ENCODE measurements at regions not wholly inside any gene's neighbourhood (a gene's known extent, or its start where the extent isn't known, plus 50 kb on each side); places are given as distances from the start of the nearest gene placed in this dataset.
"Not testable (repeated sequence)": the region's sequence is repeated elsewhere in the genome, so short reads cannot be mapped to it uniquely, and the experiment has no call there.

- H2BK5ac ChIP-seq (ENCODE audit: low read length): no peak overlapping the region
- no peaks in the 10 kb centered on the region for H3K79me1 ChIP-seq (ENCODE audit: low read length)
- H2BK120ac ChIP-seq (ENCODE audit: low read depth, low read length): no peak overlapping the region
- WGBS (ENCODE audit: extremely low coverage, insufficient coverage, low lambda C conversion rate): no CpG with 5 or more reads among the region's 5 CpGs
- no peaks in the 10 kb centered on the region for H3K36me3 ChIP-seq (ENCODE audit: control insufficient read depth, insufficient read depth, low read length)
- no peak overlapping the region for H3K4ac ChIP-seq (ENCODE audit: low read depth, low read length)
- H3K4me1 ChIP-seq (ENCODE audit: control insufficient read depth, low read depth, low read length): no peaks in the 10 kb centered on the region
- H3K4me3 ChIP-seq (ENCODE audit: low read length): no peak overlapping the region
- no peak overlapping the region for H3K23ac ChIP-seq (ENCODE audit: low read length)
- no peak overlapping the region for H3K18ac ChIP-seq (ENCODE audit: low read length)
- no peak overlapping the region for H2BK15ac ChIP-seq (replicated peaks; ENCODE audit: low read depth)
- no peaks in the 10 kb centered on the region for H3K79me2 ChIP-seq (ENCODE audit: control insufficient read depth, insufficient read depth, low read length)
- H3K27ac ChIP-seq (ENCODE audit: low read depth, low read length): no peak overlapping the region
- no peak overlapping the region for H3K9ac ChIP-seq (ENCODE audit: low read length)
- no peak overlapping the region for H4K8ac ChIP-seq (ENCODE audit: low read depth, low read length)
- H3K27me3 ChIP-seq (ENCODE audit: insufficient read depth, low read length, poor library complexity): no peaks in the 10 kb centered on the region
- H3K4me2 ChIP-seq (ENCODE audit: low read length): no peak overlapping the region
- no peak for DNase-seq
- H2AK5ac ChIP-seq (ENCODE audit: low read length): no peak overlapping the region
- H4K5ac ChIP-seq (ENCODE audit: low read length): no peak overlapping the region
- H3K56ac ChIP-seq (ENCODE audit: low read length): no peak overlapping the region
Observed at GRCh38 chr11:71129624-71130023, 122.8 kb downstream of the SHANK2 start.

GRCh38 chr11:71127806-71128205 is 124.6 kb downstream of the SHANK2 start:
- Histone ChIP-seq H3K79me1 (ENCODE audit: low read length) (no peaks in the 10 kb centered on the region), H2BK15ac (replicated peaks; ENCODE audit: low read depth) (no peak overlapping the region), H2BK120ac (ENCODE audit: low read depth, low read length) (no peak overlapping the region), H3K18ac (ENCODE audit: low read length) (no peak overlapping the region), H4K5ac (ENCODE audit: low read length) (no peak overlapping the region), H3K27me3 (ENCODE audit: insufficient read depth, low read length, poor library complexity) (no peaks in the 10 kb centered on the region), H3K36me3 (ENCODE audit: control insufficient read depth, insufficient read depth, low read length) (no peaks in the 10 kb centered on the region), H3K56ac (ENCODE audit: low read length) (no peak overlapping the region), H3K4me1 (ENCODE audit: control insufficient read depth, low read depth, low read length) (no peaks in the 10 kb centered on the region), H3K27ac (ENCODE audit: low read depth, low read length) (no peak overlapping the region), H2AK5ac (ENCODE audit: low read length) (no peak overlapping the region), H3K4me2 (ENCODE audit: low read length) (no peak overlapping the region), H3K9ac (ENCODE audit: low read length) (no peak overlapping the region), H3K23ac (ENCODE audit: low read length) (peak overlapping the region; percentile 24), H3K4me3 (ENCODE audit: low read length) (no peak overlapping the region), H2BK5ac (ENCODE audit: low read length) (no peak overlapping the region), H3K79me2 (ENCODE audit: control insufficient read depth, insufficient read depth, low read length) (no peaks in the 10 kb centered on the region), H4K8ac (ENCODE audit: low read depth, low read length) (no peak overlapping the region), H3K4ac (ENCODE audit: low read depth, low read length) (no peak overlapping the region)
- DNase-seq: no peak
- WGBS (ENCODE audit: extremely low coverage, insufficient coverage, low lambda C conversion rate): no CpG with 5 or more reads among the region's 11 CpGs

- not testable (repeated sequence) for H3K4me3 ChIP-seq (ENCODE audit: low read length); H2BK15ac ChIP-seq (replicated peaks; ENCODE audit: low read depth); H3K56ac ChIP-seq (ENCODE audit: low read length); H2BK5ac ChIP-seq (ENCODE audit: low read length); H4K5ac ChIP-seq (ENCODE audit: low read length); H3K36me3 ChIP-seq (ENCODE audit: control insufficient read depth, insufficient read depth, low read length); H3K4me1 ChIP-seq (ENCODE audit: control insufficient read depth, low read depth, low read length); H3K18ac ChIP-seq (ENCODE audit: low read length); H2AK5ac ChIP-seq (ENCODE audit: low read length); H3K27me3 ChIP-seq (ENCODE audit: insufficient read depth, low read length, poor library complexity); H3K79me2 ChIP-seq (ENCODE audit: control insufficient read depth, insufficient read depth, low read length); H3K79me1 ChIP-seq (ENCODE audit: low read length); H4K8ac ChIP-seq (ENCODE audit: low read depth, low read length); H3K9ac ChIP-seq (ENCODE audit: low read length); H3K27ac ChIP-seq (ENCODE audit: low read depth, low read length); H2BK120ac ChIP-seq (ENCODE audit: low read depth, low read length); H3K4ac ChIP-seq (ENCODE audit: low read depth, low read length); H3K4me2 ChIP-seq (ENCODE audit: low read length); DNase-seq; H3K23ac ChIP-seq (ENCODE audit: low read length)
- no CpG with 5 or more reads among the region's 5 CpGs for WGBS (ENCODE audit: extremely low coverage, insufficient coverage, low lambda C conversion rate)
Observed at GRCh38 chr11:71126401-71126800, 126.0 kb downstream of the SHANK2 start.

- H3K9ac ChIP-seq (ENCODE audit: low read length): no peak overlapping the region
- H3K27ac ChIP-seq (ENCODE audit: low read depth, low read length): no peak overlapping the region
- no peak overlapping the region for H3K4me3 ChIP-seq (ENCODE audit: low read length)
- no CpG with 5 or more reads among the region's 3 CpGs for WGBS (ENCODE audit: extremely low coverage, insufficient coverage, low lambda C conversion rate)
- no peak overlapping the region for H2BK120ac ChIP-seq (ENCODE audit: low read depth, low read length)
- no peaks in the 10 kb centered on the region for H3K27me3 ChIP-seq (ENCODE audit: insufficient read depth, low read length, poor library complexity)
- H3K4me2 ChIP-seq (ENCODE audit: low read length): no peak overlapping the region
- H2AK5ac ChIP-seq (ENCODE audit: low read length): no peak overlapping the region
- no peak overlapping the region for H3K18ac ChIP-seq (ENCODE audit: low read length)
- no peaks in the 10 kb centered on the region for H3K36me3 ChIP-seq (ENCODE audit: control insufficient read depth, insufficient read depth, low read length)
- no peak for DNase-seq
- no peaks in the 10 kb centered on the region for H3K4me1 ChIP-seq (ENCODE audit: control insufficient read depth, low read depth, low read length)
- no peak overlapping the region for H3K23ac ChIP-seq (ENCODE audit: low read length)
- H3K56ac ChIP-seq (ENCODE audit: low read length): no peak overlapping the region
- H3K79me2 ChIP-seq (ENCODE audit: control insufficient read depth, insufficient read depth, low read length): no peaks in the 10 kb centered on the region
- no peak overlapping the region for H3K4ac ChIP-seq (ENCODE audit: low read depth, low read length)
- H4K5ac ChIP-seq (ENCODE audit: low read length): no peak overlapping the region
- H2BK15ac ChIP-seq (replicated peaks; ENCODE audit: low read depth): no peak overlapping the region
- H2BK5ac ChIP-seq (ENCODE audit: low read length): no peak overlapping the region
- H4K8ac ChIP-seq (ENCODE audit: low read depth, low read length): no peak overlapping the region
- H3K79me1 ChIP-seq (ENCODE audit: low read length): no peaks in the 10 kb centered on the region
Observed at GRCh38 chr11:71125150-71125549, 127.2 kb downstream of the SHANK2 start.

- no peaks in the 10 kb centered on the region for H3K79me2 ChIP-seq (ENCODE audit: control insufficient read depth, insufficient read depth, low read length)
- no peak overlapping the region for H3K4ac ChIP-seq (ENCODE audit: low read depth, low read length)
- no peak overlapping the region for H3K23ac ChIP-seq (ENCODE audit: low read length)
- H3K4me2 ChIP-seq (ENCODE audit: low read length): no peak overlapping the region
- no peak overlapping the region for H2BK15ac ChIP-seq (replicated peaks; ENCODE audit: low read depth)
- H4K8ac ChIP-seq (ENCODE audit: low read depth, low read length): no peak overlapping the region
- DNase-seq: no peak
- no peaks in the 10 kb centered on the region for H3K4me1 ChIP-seq (ENCODE audit: control insufficient read depth, low read depth, low read length)
- H3K9ac ChIP-seq (ENCODE audit: low read length): no peak overlapping the region
- no peak overlapping the region for H3K18ac ChIP-seq (ENCODE audit: low read length)
- no peaks in the 10 kb centered on the region for H3K36me3 ChIP-seq (ENCODE audit: control insufficient read depth, insufficient read depth, low read length)
- 100% methylated on average over 1 of the region's 2 CpGs for WGBS (ENCODE audit: extremely low coverage, insufficient coverage, low lambda C conversion rate)
- no peak overlapping the region for H3K27ac ChIP-seq (ENCODE audit: low read depth, low read length)
- no peaks in the 10 kb centered on the region for H3K27me3 ChIP-seq (ENCODE audit: insufficient read depth, low read length, poor library complexity)
- no peak overlapping the region for H2BK120ac ChIP-seq (ENCODE audit: low read depth, low read length)
- H3K79me1 ChIP-seq (ENCODE audit: low read length): no peaks in the 10 kb centered on the region
- no peak overlapping the region for H3K4me3 ChIP-seq (ENCODE audit: low read length)
- H2BK5ac ChIP-seq (ENCODE audit: low read length): no peak overlapping the region
- no peak overlapping the region for H2AK5ac ChIP-seq (ENCODE audit: low read length)
- no peak overlapping the region for H3K56ac ChIP-seq (ENCODE audit: low read length)
- H4K5ac ChIP-seq (ENCODE audit: low read length): no peak overlapping the region
Observed at GRCh38 chr11:71124127-71124526, 128.2 kb downstream of the SHANK2 start.

GRCh38 chr11:71120471-71120896 is 131.9 kb downstream of the SHANK2 start:
- Histone ChIP-seq H3K4me1 (ENCODE audit: control insufficient read depth, low read depth, low read length) (no peaks in the 10 kb centered on the region), H3K56ac (ENCODE audit: low read length) (peak overlapping the region; percentile 44), H2BK120ac (ENCODE audit: low read depth, low read length) (no peak overlapping the region), H4K8ac (ENCODE audit: low read depth, low read length) (no peak overlapping the region), H3K79me1 (ENCODE audit: low read length) (no peaks in the 10 kb centered on the region), H3K27me3 (ENCODE audit: insufficient read depth, low read length, poor library complexity) (no peaks in the 10 kb centered on the region), H3K4me3 (ENCODE audit: low read length) (no peak overlapping the region), H3K36me3 (ENCODE audit: control insufficient read depth, insufficient read depth, low read length) (no peaks in the 10 kb centered on the region), H3K79me2 (ENCODE audit: control insufficient read depth, insufficient read depth, low read length) (no peaks in the 10 kb centered on the region), H3K18ac (ENCODE audit: low read length) (no peak overlapping the region), H4K5ac (ENCODE audit: low read length) (no peak overlapping the region), H3K4me2 (ENCODE audit: low read length) (no peak overlapping the region), H3K27ac (ENCODE audit: low read depth, low read length) (no peak overlapping the region), H2AK5ac (ENCODE audit: low read length) (no peak overlapping the region), H2BK15ac (replicated peaks; ENCODE audit: low read depth) (no peak overlapping the region), H2BK5ac (ENCODE audit: low read length) (no peak overlapping the region), H3K9ac (ENCODE audit: low read length) (no peak overlapping the region), H3K4ac (ENCODE audit: low read depth, low read length) (no peak overlapping the region), H3K23ac (ENCODE audit: low read length) (no peak overlapping the region)
- DNase-seq: peak; percentile 94
- no CpG with 5 or more reads among the region's 7 CpGs for WGBS (ENCODE audit: extremely low coverage, insufficient coverage, low lambda C conversion rate)

Measured in mesendoderm (in vitro differentiated cells).